Fibroblast of mammary gland (primary cell): ENCODE measurements at regions not wholly inside any gene's neighbourhood (a gene's known extent, or its start where the extent isn't known, plus 50 kb on each side); places are given as distances from the start of the nearest gene placed in this dataset.
"Not testable (repeated sequence)": the region's sequence is repeated elsewhere in the genome, so short reads cannot be mapped to it uniquely, and the experiment has no call there.

Experiments used
- DNase-seq: peaks from one replicate; pipeline ENCODE4 v3.0.0-alpha.2; 2010; ENCODE audit warnings: low read depth
- H3K4me3 ChIP-seq: 2 replicates; pipeline ENCODE4 v1.5.1; 2011; ENCODE audit warnings: low read depth, mild to moderate bottlenecking, low read length, moderate library complexity; ENCODE audit not compliant: control insufficient read depth
- TF ChIP-seq, protein P1 (sequence below): conservative IDR thresholded peaks from 2 replicates; pipeline ENCODE4 v1.5.1; 2011; ENCODE audit warnings: low read depth, low read length, inconsistent platforms; ENCODE audit not compliant: control insufficient read depth, insufficient read depth

DNA sequence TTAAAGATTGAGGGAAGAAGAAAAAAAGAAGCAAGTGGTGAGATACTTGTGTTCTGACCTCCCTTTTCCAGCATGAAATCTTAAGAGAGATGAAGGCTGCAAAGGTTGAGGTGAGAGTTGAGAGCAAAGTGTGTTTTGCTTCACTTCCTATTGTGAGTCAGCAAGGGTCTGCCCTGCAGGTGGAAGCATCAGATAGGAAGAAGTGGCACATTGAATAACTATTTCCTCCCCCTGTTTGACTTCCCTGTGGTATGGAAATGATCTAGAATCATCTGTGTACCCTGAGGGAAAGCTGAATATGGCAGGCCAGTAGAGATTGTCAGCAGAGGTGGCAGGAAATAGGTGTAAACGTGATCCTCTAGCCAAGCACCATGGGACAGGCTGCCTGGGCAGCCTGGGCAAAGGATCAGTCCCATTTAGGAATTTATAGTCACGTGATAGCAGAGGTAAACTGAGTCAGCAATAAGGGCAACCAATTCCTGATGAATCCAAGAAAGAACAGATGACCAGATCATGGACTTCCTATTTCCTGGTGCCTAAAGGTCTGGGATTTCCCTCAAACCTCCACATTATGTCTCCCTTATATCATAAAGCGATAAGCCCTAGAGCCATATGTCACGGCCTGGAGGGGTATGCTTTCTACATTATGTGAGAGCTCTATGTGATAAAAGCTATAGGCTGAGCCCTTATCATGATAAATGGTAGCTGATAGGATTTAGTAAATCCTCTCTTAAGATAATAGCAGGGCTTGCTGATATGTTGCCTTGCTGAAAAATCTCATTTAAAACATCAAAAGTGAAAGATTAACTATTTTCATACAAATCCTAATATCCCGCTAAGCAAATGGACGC lies 287.0 kb downstream of the MDFIC start:
- DNase-seq = no peak
- TF ChIP-seq, protein P1, sequence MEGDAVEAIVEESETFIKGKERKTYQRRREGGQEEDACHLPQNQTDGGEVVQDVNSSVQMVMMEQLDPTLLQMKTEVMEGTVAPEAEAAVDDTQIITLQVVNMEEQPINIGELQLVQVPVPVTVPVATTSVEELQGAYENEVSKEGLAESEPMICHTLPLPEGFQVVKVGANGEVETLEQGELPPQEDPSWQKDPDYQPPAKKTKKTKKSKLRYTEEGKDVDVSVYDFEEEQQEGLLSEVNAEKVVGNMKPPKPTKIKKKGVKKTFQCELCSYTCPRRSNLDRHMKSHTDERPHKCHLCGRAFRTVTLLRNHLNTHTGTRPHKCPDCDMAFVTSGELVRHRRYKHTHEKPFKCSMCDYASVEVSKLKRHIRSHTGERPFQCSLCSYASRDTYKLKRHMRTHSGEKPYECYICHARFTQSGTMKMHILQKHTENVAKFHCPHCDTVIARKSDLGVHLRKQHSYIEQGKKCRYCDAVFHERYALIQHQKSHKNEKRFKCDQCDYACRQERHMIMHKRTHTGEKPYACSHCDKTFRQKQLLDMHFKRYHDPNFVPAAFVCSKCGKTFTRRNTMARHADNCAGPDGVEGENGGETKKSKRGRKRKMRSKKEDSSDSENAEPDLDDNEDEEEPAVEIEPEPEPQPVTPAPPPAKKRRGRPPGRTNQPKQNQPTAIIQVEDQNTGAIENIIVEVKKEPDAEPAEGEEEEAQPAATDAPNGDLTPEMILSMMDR = no peak
- no peak overlapping the region for H3K4me3 ChIP-seq

DNA sequence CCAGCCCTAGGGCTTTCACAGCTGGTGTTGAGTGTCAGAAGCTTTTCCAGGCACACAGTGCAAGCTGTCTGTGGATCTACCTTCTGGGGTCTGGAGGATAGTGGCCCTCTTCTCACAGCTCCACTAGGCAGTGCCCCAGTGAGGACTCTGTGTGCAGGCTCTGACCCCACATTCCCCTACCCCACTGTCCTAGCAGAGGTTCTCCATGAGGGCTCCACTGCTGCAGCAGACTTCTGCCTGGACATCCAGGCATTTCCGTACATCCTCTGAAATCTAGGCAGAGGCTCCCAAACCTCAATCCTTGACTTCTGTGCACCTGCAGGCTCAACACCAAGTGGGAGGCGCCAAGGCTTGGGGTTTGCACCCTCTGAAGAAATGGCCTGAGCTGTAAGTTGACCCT lies 284.5 kb downstream of the MDFIC start:
- H3K4me3 ChIP-seq, DNase-seq: not testable (repeated sequence)

DNA sequence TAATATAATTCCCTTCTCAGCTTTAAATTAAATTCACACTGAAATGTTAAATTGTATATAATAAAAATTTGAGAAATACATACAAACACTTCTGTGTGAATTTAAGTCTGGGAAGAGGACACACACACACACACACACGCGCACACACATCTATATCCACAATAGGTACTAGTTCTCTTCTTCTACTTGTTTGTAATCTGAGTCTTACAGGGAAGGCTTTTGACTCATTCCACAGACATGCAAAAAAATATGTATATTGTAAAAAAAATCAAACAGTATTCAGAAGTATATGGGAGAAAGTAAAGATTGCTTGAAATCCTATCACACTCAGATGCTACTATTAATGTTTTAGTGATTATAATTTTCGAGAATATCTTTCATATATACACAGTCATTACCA lies 276.2 kb downstream of the MDFIC start:
- TF ChIP-seq, protein P1 = no peak
- DNase-seq = peak; percentile 17
- H3K4me3 ChIP-seq = no peak overlapping the region

DNA sequence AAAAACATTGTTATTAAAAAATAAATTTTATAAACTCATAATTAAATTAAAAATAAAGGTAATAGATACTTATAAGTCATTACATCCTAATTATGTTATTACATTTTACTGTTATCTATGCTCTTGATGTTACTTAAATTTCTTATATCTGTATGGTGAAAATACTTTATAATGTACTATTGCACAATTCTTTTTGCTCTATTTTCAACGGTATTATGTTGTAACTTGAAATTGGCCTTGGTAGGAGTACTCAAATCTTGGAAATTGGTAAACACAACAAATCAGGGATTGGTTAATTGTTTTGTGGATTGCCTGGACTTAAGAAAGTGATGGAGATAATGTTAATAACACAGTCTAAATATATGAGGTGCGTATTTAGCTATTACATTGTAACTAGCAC lies 273.3 kb downstream of the MDFIC start:
- H3K4me3 ChIP-seq = no peak overlapping the region
- no peak for DNase-seq
- TF ChIP-seq, protein P1 = no peak

DNA sequence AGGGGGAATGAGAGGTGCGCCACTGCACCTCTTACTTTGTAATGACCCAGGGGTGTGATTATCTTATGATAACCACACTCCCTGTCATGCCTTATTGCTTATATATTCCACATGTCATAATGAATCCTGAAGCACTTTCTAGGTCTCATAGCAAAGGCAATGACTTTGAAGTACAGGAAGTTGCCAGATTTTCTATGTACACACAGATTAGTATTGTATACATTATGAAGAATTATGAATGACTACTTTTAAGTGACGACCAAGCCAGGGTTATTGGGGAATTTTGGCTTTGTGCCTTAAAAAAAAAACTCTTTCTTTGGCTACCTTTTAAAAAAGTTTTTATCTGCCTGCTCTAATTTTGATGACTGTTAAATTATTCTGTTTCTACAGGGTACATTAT lies 269.6 kb downstream of the MDFIC start:
- DNase-seq = no peak
- H3K4me3 ChIP-seq = no peak overlapping the region
- TF ChIP-seq, protein P1 = no peak

DNA sequence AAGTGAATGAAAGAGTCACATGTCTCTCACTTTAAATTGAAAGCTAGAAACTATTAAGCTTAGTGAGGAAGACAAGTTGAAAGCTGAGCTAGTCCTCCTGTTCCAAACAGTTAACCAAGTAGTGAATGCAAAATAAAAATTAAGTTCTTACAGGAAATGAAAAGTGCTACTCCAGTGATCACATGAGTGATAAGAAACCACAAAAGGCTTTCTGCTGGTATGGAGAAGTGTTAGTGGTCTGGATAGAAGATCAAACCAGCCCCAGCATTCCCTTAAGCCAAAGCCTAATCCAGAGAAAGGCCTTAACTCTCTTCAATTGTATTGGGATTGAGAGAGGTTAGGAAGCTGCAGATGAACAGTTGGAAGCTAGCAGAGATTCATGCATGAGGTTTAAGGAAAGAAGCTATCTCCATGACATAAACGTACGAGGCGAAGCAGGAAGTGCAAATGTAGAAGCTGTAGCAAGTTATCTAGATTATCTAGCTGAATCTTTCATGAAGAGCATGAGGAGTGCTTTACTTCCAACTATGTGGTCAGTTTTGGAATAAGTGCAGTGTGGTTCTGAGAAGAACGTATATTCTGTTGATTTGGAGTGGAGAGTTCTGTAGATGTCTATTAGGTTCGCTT lies 261.6 kb downstream of the MDFIC start:
- DNase-seq = no peak
- H3K4me3 ChIP-seq = no peak overlapping the region
- TF ChIP-seq, protein P1 = no peak

DNA sequence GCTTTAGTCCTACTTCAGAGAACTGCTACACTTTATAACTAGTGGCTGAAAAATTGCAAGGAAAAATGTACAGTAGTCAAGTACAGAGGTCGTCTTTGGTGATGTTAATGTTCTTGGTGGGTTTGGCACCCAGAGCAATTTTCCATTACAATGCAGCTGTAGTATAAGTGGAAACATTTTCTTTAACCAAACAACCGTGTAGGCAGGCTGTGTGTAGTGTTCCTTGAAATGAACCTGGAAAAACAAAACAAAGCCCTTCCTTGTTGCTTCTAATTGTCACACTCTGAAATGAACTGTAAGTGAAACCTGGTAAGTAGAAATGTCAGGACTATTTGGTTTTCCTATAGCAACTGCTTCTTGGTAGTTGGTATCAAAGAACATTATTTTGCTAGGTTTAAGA lies 256.9 kb downstream of the MDFIC start:
- TF ChIP-seq, protein P1 = no peak
- DNase-seq = no peak
- H3K4me3 ChIP-seq = no peak overlapping the region
